ENCODE measurements at regions not wholly inside any gene's neighbourhood (a gene's known extent, or its start where the extent isn't known, plus 50 kb on each side); places are given as distances from the start of the nearest gene placed in this dataset.

GRCh38 chr10:4109469-4109868, 324.5 kb upstream of the KLF6 start:
- H3K4me3 ChIP-seq: no peak overlapping the region
- H3K36me3 ChIP-seq: no peaks in the 10 kb centered on the region
- H3K27me3 ChIP-seq: no peaks in the 10 kb centered on the region
- H3K27ac ChIP-seq: no peak overlapping the region
- intact Hi-C loops (cut with DNase I): no loop called here
- ATAC-seq: no peak
- DNase-seq: no peak
- no peaks in the 10 kb centered on the region for H3K9me3 ChIP-seq
- no peaks in the 10 kb centered on the region for H3K4me1 ChIP-seq
- TF ChIP-seq, protein P1, sequence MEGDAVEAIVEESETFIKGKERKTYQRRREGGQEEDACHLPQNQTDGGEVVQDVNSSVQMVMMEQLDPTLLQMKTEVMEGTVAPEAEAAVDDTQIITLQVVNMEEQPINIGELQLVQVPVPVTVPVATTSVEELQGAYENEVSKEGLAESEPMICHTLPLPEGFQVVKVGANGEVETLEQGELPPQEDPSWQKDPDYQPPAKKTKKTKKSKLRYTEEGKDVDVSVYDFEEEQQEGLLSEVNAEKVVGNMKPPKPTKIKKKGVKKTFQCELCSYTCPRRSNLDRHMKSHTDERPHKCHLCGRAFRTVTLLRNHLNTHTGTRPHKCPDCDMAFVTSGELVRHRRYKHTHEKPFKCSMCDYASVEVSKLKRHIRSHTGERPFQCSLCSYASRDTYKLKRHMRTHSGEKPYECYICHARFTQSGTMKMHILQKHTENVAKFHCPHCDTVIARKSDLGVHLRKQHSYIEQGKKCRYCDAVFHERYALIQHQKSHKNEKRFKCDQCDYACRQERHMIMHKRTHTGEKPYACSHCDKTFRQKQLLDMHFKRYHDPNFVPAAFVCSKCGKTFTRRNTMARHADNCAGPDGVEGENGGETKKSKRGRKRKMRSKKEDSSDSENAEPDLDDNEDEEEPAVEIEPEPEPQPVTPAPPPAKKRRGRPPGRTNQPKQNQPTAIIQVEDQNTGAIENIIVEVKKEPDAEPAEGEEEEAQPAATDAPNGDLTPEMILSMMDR (IDR thresholded peaks at IDR 0.05): no peak

GRCh38 chr10:4108693-4109092, 323.7 kb upstream of the KLF6 start:
- H3K27me3 ChIP-seq: no peaks in the 10 kb centered on the region
- H3K9me3 ChIP-seq: no peaks in the 10 kb centered on the region
- TF ChIP-seq, protein P1 (IDR thresholded peaks at IDR 0.05): no peak
- no peak overlapping the region for H3K4me3 ChIP-seq
- H3K27ac ChIP-seq: no peak overlapping the region
- ATAC-seq (no peak), DNase-seq (no peak)
- H3K4me1 ChIP-seq: no peaks in the 10 kb centered on the region
- H3K36me3 ChIP-seq: no peaks in the 10 kb centered on the region
- intact Hi-C loops (cut with DNase I): no loop called here

GRCh38 chr10:4107285-4107851, 322.4 kb upstream of the KLF6 start:
- Histone ChIP-seq H3K4me3 (no peak overlapping the region), H3K9me3 (no peaks in the 10 kb centered on the region), H3K27ac (no peak overlapping the region), H3K4me1 (no peaks in the 10 kb centered on the region), H3K27me3 (no peaks in the 10 kb centered on the region), H3K36me3 (no peaks in the 10 kb centered on the region)
- DNase-seq (no peak), ATAC-seq (no peak)
- intact Hi-C loops (cut with DNase I): no loop called here
- TF ChIP-seq, protein P1 (IDR thresholded peaks at IDR 0.05): no peak

DNA sequence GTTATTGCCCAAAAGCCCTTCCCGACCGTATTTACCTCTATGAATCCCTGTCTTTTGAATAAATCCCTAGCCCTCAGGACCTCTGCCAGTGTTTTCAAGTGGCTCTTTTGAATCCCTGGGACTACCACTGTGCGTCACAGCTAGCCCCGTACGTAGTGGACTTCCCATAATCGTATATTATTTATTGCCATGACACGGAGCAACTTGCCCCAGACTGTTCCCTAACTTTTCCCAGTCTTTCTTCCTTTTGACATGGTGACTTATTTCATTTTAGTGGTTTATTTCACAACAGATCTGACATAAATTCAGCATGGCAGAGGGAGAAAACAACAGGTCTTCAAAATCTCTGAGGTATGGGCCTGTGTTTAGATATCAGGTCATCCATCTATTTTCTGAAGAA, 318.6 kb upstream of the KLF6 start:
- Histone ChIP-seq H3K4me1 (no peaks in the 10 kb centered on the region), H3K36me3 (no peaks in the 10 kb centered on the region), H3K9me3 (no peaks in the 10 kb centered on the region), H3K27ac (no peak overlapping the region), H3K27me3 (no peaks in the 10 kb centered on the region), H3K4me3 (no peak overlapping the region)
- TF ChIP-seq, protein P1 (IDR thresholded peaks at IDR 0.05): no peak
- ATAC-seq (no peak), DNase-seq (no peak)
- intact Hi-C loops (cut with DNase I): no loop called here

DNA sequence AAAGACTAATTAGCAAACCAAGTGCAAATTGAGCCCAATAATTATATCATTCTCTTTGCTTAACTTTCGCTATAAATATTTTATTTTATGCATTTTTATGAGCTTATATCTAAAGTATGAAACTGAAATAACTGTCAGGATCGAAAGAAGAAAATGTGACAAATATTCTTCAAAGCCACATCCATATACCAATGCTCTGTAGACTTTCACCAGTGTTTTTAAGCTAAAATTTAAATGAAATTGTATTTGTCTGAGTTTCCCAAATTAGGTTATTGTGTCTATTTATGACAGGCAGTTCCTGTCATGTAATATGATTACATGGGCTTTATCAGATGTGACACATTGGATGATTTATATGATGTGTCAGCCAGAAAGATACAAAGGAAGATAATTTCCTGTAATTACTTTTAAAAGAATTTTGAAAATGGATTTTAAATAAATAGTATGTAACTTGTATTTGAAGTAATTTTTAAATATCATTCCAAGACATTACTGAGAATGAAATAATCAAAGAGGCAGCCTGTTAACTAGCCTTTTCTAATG, 317.9 kb upstream of the KLF6 start:
- ATAC-seq: no peak
- no peaks in the 10 kb centered on the region for H3K4me1 ChIP-seq
- intact Hi-C loops (cut with DNase I): no loop called here
- H3K27me3 ChIP-seq: no peaks in the 10 kb centered on the region
- no peak for DNase-seq
- no peak overlapping the region for H3K4me3 ChIP-seq
- no peaks in the 10 kb centered on the region for H3K9me3 ChIP-seq
- no peak overlapping the region for H3K27ac ChIP-seq
- TF ChIP-seq, protein P1 (IDR thresholded peaks at IDR 0.05): no peak
- H3K36me3 ChIP-seq: no peaks in the 10 kb centered on the region

Measured in left lung (tissue), 4 donors.